ENCODE measurements at regions not wholly inside any gene's neighbourhood (a gene's known extent, or its start where the extent isn't known, plus 50 kb on each side); places are given as distances from the start of the nearest gene placed in this dataset.

- TF ChIP-seq POLR2A (IDR thresholded peaks at IDR 0.05; ENCODE audit: low read depth, low read length) = no peak
- no peak for TF ChIP-seq POLR2AphosphoS5 (IDR thresholded peaks at IDR 0.05; ENCODE audit: low read depth, low read length)
- TF ChIP-seq SPI1 (IDR thresholded peaks at IDR 0.05; ENCODE audit: low read depth, low read length) = no peak
Measured at GRCh38 chr1:233459968-233460367, 132.4 kb downstream of the MAP3K21 start.
